NOMO-1 treated with dmso at 0.1 percent for 144 hours (cell line): ENCODE measurements at regions not wholly inside any gene's neighbourhood (a gene's known extent, or its start where the extent isn't known, plus 50 kb on each side); places are given as distances from the start of the nearest gene placed in this dataset.
"Not testable (repeated sequence)": the region's sequence is repeated elsewhere in the genome, so short reads cannot be mapped to it uniquely, and the experiment has no call there.

Source experiments
- DNase-seq: peaks from one replicate; lab custom pipeline; 2025; ENCODE audit not compliant: unreplicated experiment; lab: John Stamatoyannopoulos, UW

- no peak for DNase-seq
Observed at GRCh38 chr3:44117239-44117638, 124.4 kb upstream of the TOPAZ1 start.

GRCh38 chr3:44117736-44118135 is 124.0 kb upstream of the TOPAZ1 start:
- DNase-seq = no peak

GRCh38 chr3:44120721-44121582 is 120.7 kb upstream of the TOPAZ1 start:
- no peak for DNase-seq

GRCh38 chr3:44125246-44125645 is 116.4 kb upstream of the TOPAZ1 start:
- DNase-seq = no peak

GRCh38 chr3:44125882-44126281 is 115.8 kb upstream of the TOPAZ1 start:
- no peak for DNase-seq

- DNase-seq = no peak
Observed at GRCh38 chr3:44128057-44128775, 113.5 kb upstream of the TOPAZ1 start.

GRCh38 chr3:44130249-44130648 is 111.4 kb upstream of the TOPAZ1 start:
- no peak for DNase-seq

GRCh38 chr3:44132061-44132460 is 109.6 kb upstream of the TOPAZ1 start:
- DNase-seq = no peak

GRCh38 chr3:44132593-44132992 is 109.1 kb upstream of the TOPAZ1 start:
- no peak for DNase-seq

GRCh38 chr3:44136421-44136820 is 105.3 kb upstream of the TOPAZ1 start:
- no peak for DNase-seq

GRCh38 chr3:44146073-44146472 is 95.6 kb upstream of the TOPAZ1 start:
- DNase-seq = no peak

GRCh38 chr3:44159696-44160300 is 81.9 kb upstream of the TOPAZ1 start:
- no peak for DNase-seq

- no peak for DNase-seq
Observed at GRCh38 chr3:44160818-44161217, 80.9 kb upstream of the TOPAZ1 start.

- DNase-seq = no peak
Observed at GRCh38 chr3:44171891-44172290, 69.8 kb upstream of the TOPAZ1 start.

GRCh38 chr3:44172701-44173100 is 69.0 kb upstream of the TOPAZ1 start:
- DNase-seq = not testable (repeated sequence)

GRCh38 chr3:44173263-44173662 is 68.4 kb upstream of the TOPAZ1 start:
- DNase-seq = no peak

- DNase-seq = no peak
Observed at GRCh38 chr3:44175070-44175469, 66.6 kb upstream of the TOPAZ1 start.

GRCh38 chr3:44179246-44179645 is 62.4 kb upstream of the TOPAZ1 start:
- DNase-seq = no peak

GRCh38 chr3:44184319-44184953 is 57.2 kb upstream of the TOPAZ1 start:
- DNase-seq = no peak

GRCh38 chr3:44185396-44185915 is 56.2 kb upstream of the TOPAZ1 start:
- no peak for DNase-seq

GRCh38 chr3:44186111-44186672 is 55.5 kb upstream of the TOPAZ1 start:
- no peak for DNase-seq
